SK-N-MC (cell line): ENCODE measurements at regions not wholly inside any gene's neighbourhood (a gene's known extent, or its start where the extent isn't known, plus 50 kb on each side); places are given as distances from the start of the nearest gene placed in this dataset.

ENCODE experiments used
- EZH2 ChIP-seq: fragments of 200-600 bp; sonication (generic); IDR thresholded peaks from one replicate; pipeline ENCODE4 v1.6.1; 2017; ENCODE audit warnings: antibody characterized with exemption
- FOXP2 ChIP-seq: optimal IDR thresholded peaks from 2 replicates; pipeline ENCODE3; 2011; ENCODE audit warnings: mild to moderate bottlenecking, moderate library complexity; ENCODE audit not compliant: insufficient read depth; ENCODE audit errors: extremely low read length, control extremely low read depth
- POLR2AphosphoS5 ChIP-seq: IDR thresholded peaks from 2 replicates; pipeline ENCODE4 v1.6.1; 2012; ENCODE audit warnings: mild to moderate bottlenecking, low read depth, low read length, borderline replicate concordance

DNA sequence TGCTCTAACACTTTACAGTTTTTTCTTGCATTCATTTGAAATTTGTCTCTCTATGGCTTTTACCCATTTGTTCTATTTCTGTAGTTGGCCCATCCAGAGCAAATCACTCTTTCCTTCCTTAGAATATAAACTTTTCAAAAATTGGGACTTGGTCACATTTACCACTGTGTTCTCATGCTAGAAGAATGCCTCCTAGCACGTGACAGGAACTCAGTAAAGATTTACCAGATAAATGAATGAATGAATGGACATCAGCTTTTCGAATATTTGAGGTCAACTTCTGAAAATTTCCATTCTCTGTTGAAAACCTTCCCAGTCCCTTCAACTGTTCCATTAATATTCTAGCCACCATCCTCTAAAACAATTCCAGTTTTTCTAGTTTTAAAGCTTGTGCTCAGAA is 294.5 kb downstream of the CD83 start:
- TF ChIP-seq POLR2AphosphoS5 (no peak), EZH2 (no peak), FOXP2 (no peak)
